CD4-positive, CD25-positive, alpha-beta regulatory T cell (primary cell): ENCODE measurements at regions not wholly inside any gene's neighbourhood (a gene's known extent, or its start where the extent isn't known, plus 50 kb on each side); places are given as distances from the start of the nearest gene placed in this dataset.

Experiments used
- ATAC-seq, 2 donors: fragments of 150-1000 bp; cut with Tn5 transposase; one replicate each; pipeline ENCODE4 v1.10.0; 2021; ENCODE audit warnings: low read depth in 2 of 2, moderate number of reproducible peaks in 2 of 2, moderate library complexity in 1 of 2
- DNase-seq, 3 donors: peaks; one replicate each; pipeline versions ENCODE4 v3.0.0 to v3.0.0-alpha.2; 2012 to 2022; ENCODE audit warnings: mixed read lengths in 1 of 3
- H3K27ac ChIP-seq: one replicate; pipeline ENCODE4 v1.7.0; 2013; ENCODE audit warnings: mild to moderate bottlenecking, low read length; ENCODE audit not compliant: insufficient read depth, poor library complexity, severe bottlenecking
- H3K27me3 ChIP-seq: one replicate; pipeline ENCODE4 v1.7.0; 2013; ENCODE audit warnings: low read length; ENCODE audit not compliant: control insufficient read depth, insufficient read depth
- H3K36me3 ChIP-seq: one replicate; pipeline ENCODE4 v1.7.0; 2013; ENCODE audit warnings: mild to moderate bottlenecking, low read length, moderate library complexity; ENCODE audit not compliant: control insufficient read depth, insufficient read depth
- H3K4me1 ChIP-seq: 2 replicates; pipeline ENCODE4 v1.7.0; 2013; ENCODE audit warnings: mild to moderate bottlenecking, low read length; ENCODE audit not compliant: insufficient read depth, control insufficient read depth, poor library complexity, severe bottlenecking
- H3K4me3 ChIP-seq: one replicate; pipeline ENCODE4 v1.7.0; 2013; ENCODE audit warnings: low read depth, mild to moderate bottlenecking, low read length, moderate library complexity
- H3K9me3 ChIP-seq, 2 experiments: 1 replicate in 1 of 2; 2 replicates in 1 of 2; pipeline ENCODE4 v1.7.0; 2013; ENCODE audit warnings: low read length in 2 of 2, mild to moderate bottlenecking in 1 of 2, moderate library complexity in 1 of 2; ENCODE audit not compliant: control insufficient read depth in 2 of 2
- H3K27ac Mint-ChIP-seq, 3 donors: one replicate each; pipeline ENCODE4 v1.8.0; 2020 to 2022; ENCODE audit warnings: mild to moderate bottlenecking in 3 of 3, mixed read lengths in 3 of 3, moderate library complexity in 2 of 3
- H3K27me3 Mint-ChIP-seq: one replicate; pipeline ENCODE4 v1.8.0; 2022; ENCODE audit warnings: mild to moderate bottlenecking, mixed read lengths
- H3K36me3 Mint-ChIP-seq: one replicate; pipeline ENCODE4 v1.8.0; 2020; ENCODE audit warnings: mixed read lengths
- H3K4me1 Mint-ChIP-seq, 4 donors: one replicate each; pipeline ENCODE4 v1.8.0; 2020 to 2022; ENCODE audit warnings: mixed read lengths in 4 of 4, mild to moderate bottlenecking in 1 of 4
- H3K4me3 Mint-ChIP-seq, 4 donors: one replicate each; pipeline ENCODE4 v1.8.0; 2020 to 2022; ENCODE audit warnings: mild to moderate bottlenecking in 4 of 4, mixed read lengths in 4 of 4, moderate library complexity in 3 of 4
- H3K9me3 Mint-ChIP-seq, 7 donors: one replicate each; pipeline ENCODE4 v1.8.0; 2020 to 2022; ENCODE audit warnings: mixed read lengths in 7 of 7, mild to moderate bottlenecking in 3 of 7, moderate library complexity in 2 of 7

- Histone ChIP-seq H3K27me3 (no peaks in the 10 kb centered on the region), H3K36me3 (no peaks in the 10 kb centered on the region), H3K27ac (no peak overlapping the region), H3K4me3 (no peak overlapping the region), H3K9me3 (no peaks in the 10 kb centered on the region), H3K4me1 (no peaks in the 10 kb centered on the region)
- Mint-ChIP-seq H3K27me3 (no peaks in the 10 kb centered on the region), H3K4me1 (no peaks in the 10 kb centered on the region), H3K27ac (no peak overlapping the region), H3K9me3 (peaks cover 0 to 3% (median 0%) of the 10 kb centered on the region in 7 donors), H3K4me3 (no peak overlapping the region), H3K36me3 (no peaks in the 10 kb centered on the region)
- ATAC-seq (no peak), DNase-seq (no peak)
Measured at GRCh38 chr10:78851647-78852046, 217.1 kb upstream of the ZMIZ1 start.

- H3K4me3 Mint-ChIP-seq, result no peak overlapping the region
- peak in 1 of 2 donors; percentile 35 for ATAC-seq
Measured at GRCh38 chr10:78852466-78853240, 216.1 kb upstream of the ZMIZ1 start.

GRCh38 chr10:78853864-78854263 lies 214.9 kb upstream of the ZMIZ1 start:
- Mint-ChIP-seq H3K27ac (no peak overlapping the region), H3K4me1 (no peaks in the 10 kb centered on the region), H3K4me3 (no peak overlapping the region), H3K9me3 (peaks cover 0 to 3% (median 0%) of the 10 kb centered on the region in 7 donors), H3K27me3 (peaks cover under 1% of the 10 kb centered on the region), H3K36me3 (no peaks in the 10 kb centered on the region)
- Histone ChIP-seq H3K4me1 (no peaks in the 10 kb centered on the region), H3K27me3 (peaks cover 3% of the 10 kb centered on the region), H3K36me3 (no peaks in the 10 kb centered on the region), H3K4me3 (no peak overlapping the region), H3K9me3 (no peaks in the 10 kb centered on the region), H3K27ac (no peak overlapping the region)
- ATAC-seq (no peak), DNase-seq (no peak)

More at GRCh38 chr10:78852466-78853240, 216.1 kb upstream of the ZMIZ1 start:
- Mint-ChIP-seq H3K9me3 (peaks cover 0 to 3% (median 0%) of the 10 kb centered on the region in 7 donors), H3K4me1 (no peaks in the 10 kb centered on the region), H3K36me3 (no peaks in the 10 kb centered on the region), H3K27me3 (no peaks in the 10 kb centered on the region), H3K27ac (peak overlapping the region in 2 of 3 donors; percentile 29 to 31)
- Histone ChIP-seq H3K4me3 (no peak overlapping the region), H3K9me3 (no peaks in the 10 kb centered on the region), H3K27ac (no peak overlapping the region), H3K4me1 (no peaks in the 10 kb centered on the region), H3K36me3 (no peaks in the 10 kb centered on the region), H3K27me3 (peaks cover 2% of the 10 kb centered on the region)
- peak in 2 of 3 donors; percentile 12 to 16 for DNase-seq

GRCh38 chr10:78856421-78856820 lies 212.3 kb upstream of the ZMIZ1 start:
- no peaks in the 10 kb centered on the region for H3K4me1 ChIP-seq
- no peaks in the 10 kb centered on the region for H3K9me3 ChIP-seq
- H3K9me3 Mint-ChIP-seq, result peaks cover 0 to 1% (median 0%) of the 10 kb centered on the region in 7 donors
- peaks cover 3% of the 10 kb centered on the region for H3K27me3 ChIP-seq
- no peak overlapping the region for H3K4me3 Mint-ChIP-seq
- no peak overlapping the region for H3K4me3 ChIP-seq
- no peak overlapping the region for H3K27ac ChIP-seq
- DNase-seq (no peak), ATAC-seq (no peak)
- H3K27me3 Mint-ChIP-seq, result peaks cover 8% of the 10 kb centered on the region
- H3K27ac Mint-ChIP-seq, result no peak overlapping the region
- no peaks in the 10 kb centered on the region for H3K36me3 ChIP-seq
- H3K36me3 Mint-ChIP-seq, result no peaks in the 10 kb centered on the region
- no peaks in the 10 kb centered on the region for H3K4me1 Mint-ChIP-seq

GRCh38 chr10:78857193-78857592 lies 211.6 kb upstream of the ZMIZ1 start:
- Histone ChIP-seq H3K4me1 (no peaks in the 10 kb centered on the region), H3K36me3 (no peaks in the 10 kb centered on the region), H3K4me3 (no peak overlapping the region), H3K27ac (no peak overlapping the region), H3K9me3 (no peaks in the 10 kb centered on the region), H3K27me3 (peaks cover 3% of the 10 kb centered on the region)
- DNase-seq (no peak), ATAC-seq (no peak)
- H3K36me3 Mint-ChIP-seq, result no peaks in the 10 kb centered on the region
- H3K27me3 Mint-ChIP-seq, result peaks cover 8% of the 10 kb centered on the region
- no peak overlapping the region for H3K4me3 Mint-ChIP-seq
- H3K4me1 Mint-ChIP-seq, result no peaks in the 10 kb centered on the region
- no peak overlapping the region for H3K27ac Mint-ChIP-seq
- peaks cover 0 to 1% (median 0%) of the 10 kb centered on the region in 7 donors for H3K9me3 Mint-ChIP-seq

GRCh38 chr10:78859266-78859665 lies 209.5 kb upstream of the ZMIZ1 start:
- Mint-ChIP-seq H3K9me3 (no peaks in the 10 kb centered on the region), H3K36me3 (no peaks in the 10 kb centered on the region), H3K4me1 (no peaks in the 10 kb centered on the region), H3K27ac (no peak overlapping the region), H3K4me3 (no peak overlapping the region), H3K27me3 (peaks cover 8% of the 10 kb centered on the region)
- H3K27ac ChIP-seq, result no peak overlapping the region
- DNase-seq (no peak), ATAC-seq (no peak)
- H3K4me3 ChIP-seq, result no peak overlapping the region
- no peaks in the 10 kb centered on the region for H3K4me1 ChIP-seq
- H3K36me3 ChIP-seq, result no peaks in the 10 kb centered on the region
- no peaks in the 10 kb centered on the region for H3K9me3 ChIP-seq
- H3K27me3 ChIP-seq, result peaks cover 3% of the 10 kb centered on the region

- Mint-ChIP-seq H3K4me1 (no peaks in the 10 kb centered on the region), H3K27ac (no peak overlapping the region), H3K27me3 (peaks cover 8% of the 10 kb centered on the region), H3K4me3 (no peak overlapping the region), H3K9me3 (no peaks in the 10 kb centered on the region), H3K36me3 (no peaks in the 10 kb centered on the region)
- Histone ChIP-seq H3K27me3 (peaks cover 3% of the 10 kb centered on the region), H3K27ac (no peak overlapping the region), H3K36me3 (no peaks in the 10 kb centered on the region), H3K4me1 (no peaks in the 10 kb centered on the region), H3K9me3 (no peaks in the 10 kb centered on the region), H3K4me3 (no peak overlapping the region)
- no peak for DNase-seq
- ATAC-seq, result no peak
Measured at GRCh38 chr10:78859769-78860168, 209.0 kb upstream of the ZMIZ1 start.
